ENCODE measurements at regions not wholly inside any gene's neighbourhood (a gene's known extent, or its start where the extent isn't known, plus 50 kb on each side); places are given as distances from the start of the nearest gene placed in this dataset.

GRCh38 chr14:106493962-106494823, 967.8 kb downstream of the TMEM121 start:
- H3K27ac ChIP-seq (ENCODE audit: low read depth, low read length) = no peak overlapping the region
- no peaks in the 10 kb centered on the region for H3K36me3 ChIP-seq (ENCODE audit: control insufficient read depth, insufficient read depth, low read length)
- no peak overlapping the region for H3K9ac ChIP-seq (ENCODE audit: low read depth, low read length)
- no peak overlapping the region for H3K4me3 ChIP-seq (ENCODE audit: low read depth, low read length)
- no peaks in the 10 kb centered on the region for H3K27me3 ChIP-seq (ENCODE audit: control insufficient read depth, insufficient read depth, low read length)
- peaks cover 90% of the 10 kb centered on the region for H3K9me3 ChIP-seq (ENCODE audit: control insufficient read depth, insufficient read depth, low read length)
- H3K4me1 ChIP-seq (ENCODE audit: control insufficient read depth, insufficient read depth, low read length) = no peaks in the 10 kb centered on the region

GRCh38 chr14:106500571-106500970, 974.2 kb downstream of the TMEM121 start:
- Histone ChIP-seq H3K27ac (ENCODE audit: low read depth, low read length) (no peak overlapping the region), H3K27me3 (ENCODE audit: control insufficient read depth, insufficient read depth, low read length) (no peaks in the 10 kb centered on the region), H3K9me3 (ENCODE audit: control insufficient read depth, insufficient read depth, low read length) (peaks cover 90% of the 10 kb centered on the region), H3K36me3 (ENCODE audit: control insufficient read depth, insufficient read depth, low read length) (no peaks in the 10 kb centered on the region), H3K4me3 (ENCODE audit: low read depth, low read length) (no peak overlapping the region), H3K4me1 (ENCODE audit: control insufficient read depth, insufficient read depth, low read length) (no peaks in the 10 kb centered on the region), H3K9ac (ENCODE audit: low read depth, low read length) (no peak overlapping the region)

DNA sequence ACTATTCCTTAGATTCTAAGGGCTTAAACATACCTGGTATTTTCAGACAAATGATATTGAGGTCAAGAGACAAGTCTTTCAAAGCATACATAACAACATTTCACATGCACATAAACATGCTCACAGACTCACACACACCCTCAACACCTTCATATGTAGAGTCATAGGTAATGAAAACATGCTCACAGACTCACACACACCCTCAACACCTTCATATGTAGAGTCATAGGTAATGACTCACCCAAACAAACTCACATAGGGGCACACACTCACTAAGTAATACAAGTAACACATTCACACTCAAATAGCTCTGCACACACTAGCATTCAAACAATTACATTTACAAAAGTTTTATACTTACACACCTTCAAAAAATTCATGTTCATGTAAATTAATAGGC, 975.5 kb downstream of the TMEM121 start:
- Histone ChIP-seq H3K4me1 (ENCODE audit: control insufficient read depth, insufficient read depth, low read length) (no peaks in the 10 kb centered on the region), H3K4me3 (ENCODE audit: low read depth, low read length) (no peak overlapping the region), H3K9ac (ENCODE audit: low read depth, low read length) (no peak overlapping the region), H3K36me3 (ENCODE audit: control insufficient read depth, insufficient read depth, low read length) (no peaks in the 10 kb centered on the region), H3K27me3 (ENCODE audit: control insufficient read depth, insufficient read depth, low read length) (no peaks in the 10 kb centered on the region), H3K27ac (ENCODE audit: low read depth, low read length) (no peak overlapping the region), H3K9me3 (ENCODE audit: control insufficient read depth, insufficient read depth, low read length) (peaks cover 91% of the 10 kb centered on the region)

DNA sequence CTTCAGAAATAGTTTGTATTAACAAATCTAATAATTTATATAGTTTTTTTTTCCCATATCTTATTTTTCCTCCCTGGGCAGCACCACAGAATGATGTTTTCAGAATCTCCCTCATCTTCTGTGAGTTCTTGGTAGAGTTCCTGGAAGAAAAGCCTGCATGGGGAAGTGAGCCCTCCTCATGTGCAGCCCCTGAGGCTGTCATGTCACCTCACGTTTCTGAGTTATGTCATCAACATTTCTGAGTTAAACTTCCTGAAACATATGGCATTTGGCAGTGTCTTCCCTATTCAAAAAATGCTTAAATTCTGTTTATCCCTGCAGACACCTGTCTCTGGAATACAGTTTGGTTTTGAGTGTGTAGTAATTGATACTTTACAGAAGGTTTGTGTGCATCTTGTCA, 979.0 kb downstream of the TMEM121 start:
- no peak overlapping the region for H3K4me3 ChIP-seq (ENCODE audit: low read depth, low read length)
- H3K27me3 ChIP-seq (ENCODE audit: control insufficient read depth, insufficient read depth, low read length) = no peaks in the 10 kb centered on the region
- no peak overlapping the region for H3K27ac ChIP-seq (ENCODE audit: low read depth, low read length)
- H3K9me3 ChIP-seq (ENCODE audit: control insufficient read depth, insufficient read depth, low read length) = peaks cover 98% of the 10 kb centered on the region
- no peak overlapping the region for H3K9ac ChIP-seq (ENCODE audit: low read depth, low read length)
- no peaks in the 10 kb centered on the region for H3K36me3 ChIP-seq (ENCODE audit: control insufficient read depth, insufficient read depth, low read length)
- H3K4me1 ChIP-seq (ENCODE audit: control insufficient read depth, insufficient read depth, low read length) = no peaks in the 10 kb centered on the region

- Histone ChIP-seq H3K9ac (ENCODE audit: low read depth, low read length) (no peak overlapping the region), H3K27ac (ENCODE audit: low read depth, low read length) (no peak overlapping the region), H3K36me3 (ENCODE audit: control insufficient read depth, insufficient read depth, low read length) (no peaks in the 10 kb centered on the region), H3K4me1 (ENCODE audit: control insufficient read depth, insufficient read depth, low read length) (no peaks in the 10 kb centered on the region), H3K4me3 (ENCODE audit: low read depth, low read length) (no peak overlapping the region), H3K27me3 (ENCODE audit: control insufficient read depth, insufficient read depth, low read length) (no peaks in the 10 kb centered on the region), H3K9me3 (ENCODE audit: control insufficient read depth, insufficient read depth, low read length) (peaks cover 99% of the 10 kb centered on the region)
Observed at GRCh38 chr14:106506881-106507305, 980.5 kb downstream of the TMEM121 start.

GRCh38 chr14:106507354-106507753, 981.0 kb downstream of the TMEM121 start:
- no peak overlapping the region for H3K9ac ChIP-seq (ENCODE audit: low read depth, low read length)
- peaks cover 99% of the 10 kb centered on the region for H3K9me3 ChIP-seq (ENCODE audit: control insufficient read depth, insufficient read depth, low read length)
- no peaks in the 10 kb centered on the region for H3K27me3 ChIP-seq (ENCODE audit: control insufficient read depth, insufficient read depth, low read length)
- no peak overlapping the region for H3K27ac ChIP-seq (ENCODE audit: low read depth, low read length)
- H3K36me3 ChIP-seq (ENCODE audit: control insufficient read depth, insufficient read depth, low read length) = no peaks in the 10 kb centered on the region
- H3K4me1 ChIP-seq (ENCODE audit: control insufficient read depth, insufficient read depth, low read length) = no peaks in the 10 kb centered on the region
- no peak overlapping the region; the same call in 1 of the 2 replicates for H3K4me3 ChIP-seq (ENCODE audit: low read depth, low read length)

GRCh38 chr14:106508216-106508615, 981.8 kb downstream of the TMEM121 start:
- Histone ChIP-seq H3K9me3 (ENCODE audit: control insufficient read depth, insufficient read depth, low read length) (peaks cover 97% of the 10 kb centered on the region), H3K27me3 (ENCODE audit: control insufficient read depth, insufficient read depth, low read length) (no peaks in the 10 kb centered on the region), H3K9ac (ENCODE audit: low read depth, low read length) (no peak overlapping the region), H3K4me1 (ENCODE audit: control insufficient read depth, insufficient read depth, low read length) (no peaks in the 10 kb centered on the region), H3K4me3 (ENCODE audit: low read depth, low read length) (no peak overlapping the region), H3K36me3 (ENCODE audit: control insufficient read depth, insufficient read depth, low read length) (no peaks in the 10 kb centered on the region), H3K27ac (ENCODE audit: low read depth, low read length) (no peak overlapping the region)

DNA sequence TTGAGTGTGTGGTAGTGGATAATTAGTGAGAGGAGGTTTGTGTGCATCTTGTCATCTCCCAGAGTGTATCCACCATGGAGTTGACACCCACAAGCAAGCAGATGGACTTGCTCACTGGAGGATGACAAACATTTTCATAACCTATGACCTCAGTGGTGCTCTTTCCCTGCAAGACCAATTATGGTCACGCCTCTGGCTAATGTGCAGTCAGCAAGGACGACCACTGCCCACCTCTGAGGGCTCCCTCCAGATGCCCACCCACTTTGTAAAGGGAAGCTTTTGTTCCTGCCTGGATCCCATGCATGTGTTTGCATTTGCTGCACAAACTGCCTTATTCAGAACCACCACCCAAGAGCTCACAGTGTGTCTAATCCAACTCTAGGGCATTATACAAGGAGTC, 982.8 kb downstream of the TMEM121 start:
- Histone ChIP-seq H3K9ac (ENCODE audit: low read depth, low read length) (no peak overlapping the region), H3K9me3 (ENCODE audit: control insufficient read depth, insufficient read depth, low read length) (peaks cover 98% of the 10 kb centered on the region), H3K36me3 (ENCODE audit: control insufficient read depth, insufficient read depth, low read length) (no peaks in the 10 kb centered on the region), H3K27ac (ENCODE audit: low read depth, low read length) (no peak overlapping the region), H3K4me1 (ENCODE audit: control insufficient read depth, insufficient read depth, low read length) (no peaks in the 10 kb centered on the region), H3K4me3 (ENCODE audit: low read depth, low read length) (no peak overlapping the region), H3K27me3 (ENCODE audit: control insufficient read depth, insufficient read depth, low read length) (no peaks in the 10 kb centered on the region)

DNA sequence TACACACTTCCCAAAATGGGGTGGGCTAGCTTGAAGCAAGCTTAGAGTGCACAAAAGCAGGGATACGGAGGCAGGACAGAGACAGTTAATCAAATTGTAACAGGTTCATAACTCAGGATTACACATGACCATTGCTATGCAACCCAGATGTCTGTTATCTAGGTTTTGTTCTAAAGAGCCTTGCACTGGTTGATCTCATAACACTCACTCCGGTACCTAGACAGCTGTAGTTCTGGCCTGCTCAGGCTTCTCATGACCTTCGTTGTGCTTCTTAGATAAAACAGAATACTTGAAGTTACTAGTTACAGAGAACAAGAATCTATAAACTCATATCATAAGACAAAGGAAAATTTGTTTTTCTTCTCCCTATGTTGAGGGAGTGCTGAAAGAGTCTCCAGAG, 983.4 kb downstream of the TMEM121 start:
- Histone ChIP-seq H3K36me3 (ENCODE audit: control insufficient read depth, insufficient read depth, low read length) (no peaks in the 10 kb centered on the region), H3K9ac (ENCODE audit: low read depth, low read length) (no peak overlapping the region), H3K27me3 (ENCODE audit: control insufficient read depth, insufficient read depth, low read length) (no peaks in the 10 kb centered on the region), H3K4me3 (ENCODE audit: low read depth, low read length) (no peak overlapping the region), H3K4me1 (ENCODE audit: control insufficient read depth, insufficient read depth, low read length) (no peaks in the 10 kb centered on the region), H3K27ac (ENCODE audit: low read depth, low read length) (no peak overlapping the region), H3K9me3 (ENCODE audit: control insufficient read depth, insufficient read depth, low read length) (peaks cover 97% of the 10 kb centered on the region)

DNA sequence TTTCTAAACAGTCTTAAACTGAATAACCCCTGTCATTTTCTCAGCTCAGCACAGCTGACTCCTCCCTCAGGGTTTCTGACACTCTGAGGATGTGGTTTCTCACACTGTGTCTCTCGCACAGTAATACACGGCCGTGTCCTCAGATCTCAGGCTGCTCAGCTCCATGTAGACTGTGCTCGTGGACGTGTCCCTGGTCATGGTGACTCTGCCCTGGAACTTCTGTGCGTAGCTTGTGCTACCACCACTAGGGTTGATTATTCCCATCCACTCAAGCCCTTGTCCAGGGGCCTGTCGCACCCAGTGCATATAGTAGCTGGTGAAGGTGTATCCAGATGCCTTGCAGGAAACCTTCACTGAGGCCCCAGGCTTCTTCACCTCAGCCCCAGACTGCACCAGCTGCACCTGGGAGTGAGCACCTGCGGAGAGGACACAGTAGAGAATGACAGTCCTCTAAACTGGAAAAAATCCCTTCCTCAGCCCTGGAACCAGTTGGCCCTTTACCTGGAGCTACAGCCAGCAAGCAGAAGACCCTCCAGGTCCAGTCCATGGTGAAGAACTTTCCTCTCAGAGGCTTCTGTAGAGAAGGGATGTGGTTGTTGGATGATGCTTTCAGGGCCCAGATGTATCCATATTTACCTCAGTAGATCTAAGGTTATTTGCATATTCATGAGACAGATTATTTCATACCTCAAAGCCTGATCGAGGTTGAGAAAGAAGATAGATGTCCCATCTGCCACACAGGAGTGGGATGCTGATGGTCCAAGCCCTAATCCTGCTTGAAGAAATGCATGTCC, 984.8 kb downstream of the TMEM121 start:
- H3K4me3 ChIP-seq (ENCODE audit: low read depth, low read length) = no peak overlapping the region

DNA sequence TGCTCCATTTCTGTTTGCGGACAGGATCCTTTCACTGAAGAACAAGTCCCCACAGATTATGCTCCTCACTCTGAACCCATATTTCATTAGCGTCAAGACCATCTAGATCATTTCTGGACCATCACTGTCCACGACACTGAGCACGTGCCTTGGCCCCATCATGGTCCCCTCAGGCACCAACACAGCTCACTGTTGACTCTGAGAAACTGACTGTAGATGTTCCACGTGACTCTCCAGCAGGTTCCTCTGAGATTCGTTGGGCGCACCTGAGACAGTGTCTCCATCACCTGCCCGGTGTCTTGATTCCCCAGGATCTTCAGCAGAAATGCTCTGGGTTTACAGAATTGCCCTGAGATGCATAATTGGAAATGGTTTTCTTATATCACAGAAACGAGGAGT, 985.4 kb downstream of the TMEM121 start:
- no peak overlapping the region for H3K27ac ChIP-seq (ENCODE audit: low read depth, low read length)
- H3K4me3 ChIP-seq (ENCODE audit: low read depth, low read length) = no peak overlapping the region
- H3K36me3 ChIP-seq (ENCODE audit: control insufficient read depth, insufficient read depth, low read length) = no peaks in the 10 kb centered on the region
- H3K27me3 ChIP-seq (ENCODE audit: control insufficient read depth, insufficient read depth, low read length) = no peaks in the 10 kb centered on the region
- H3K9me3 ChIP-seq (ENCODE audit: control insufficient read depth, insufficient read depth, low read length) = peaks cover 95% of the 10 kb centered on the region
- no peaks in the 10 kb centered on the region for H3K4me1 ChIP-seq (ENCODE audit: control insufficient read depth, insufficient read depth, low read length)
- H3K9ac ChIP-seq (ENCODE audit: low read depth, low read length) = no peak overlapping the region

More for the DNA sequence above, 984.8 kb downstream of the TMEM121 start:
- H3K36me3 ChIP-seq (ENCODE audit: control insufficient read depth, insufficient read depth, low read length) = no peaks in the 10 kb centered on the region
- no peaks in the 10 kb centered on the region for H3K27me3 ChIP-seq (ENCODE audit: control insufficient read depth, insufficient read depth, low read length)
- no peaks in the 10 kb centered on the region for H3K4me1 ChIP-seq (ENCODE audit: control insufficient read depth, insufficient read depth, low read length)
- no peak overlapping the region for H3K9ac ChIP-seq (ENCODE audit: low read depth, low read length)
- no peak overlapping the region for H3K27ac ChIP-seq (ENCODE audit: low read depth, low read length)
- peaks cover 97% of the 10 kb centered on the region for H3K9me3 ChIP-seq (ENCODE audit: control insufficient read depth, insufficient read depth, low read length)
